GM19035 (cell line): ENCODE measurements at regions not wholly inside any gene's neighbourhood (a gene's known extent, or its start where the extent isn't known, plus 50 kb on each side); places are given as distances from the start of the nearest gene placed in this dataset.

Experiments used
- ATAC-seq: cut with Tn5 transposase; IDR thresholded peaks from one replicate; pipeline ENCODE4 v1.9.1; 2021; ENCODE audit not compliant: unreplicated experiment

GRCh38 chr2:126515471-126515870 lies 140.5 kb upstream of the GYPC start:
- ATAC-seq = no peak

GRCh38 chr2:126518196-126518595 lies 137.8 kb upstream of the GYPC start:
- ATAC-seq = no peak

DNA sequence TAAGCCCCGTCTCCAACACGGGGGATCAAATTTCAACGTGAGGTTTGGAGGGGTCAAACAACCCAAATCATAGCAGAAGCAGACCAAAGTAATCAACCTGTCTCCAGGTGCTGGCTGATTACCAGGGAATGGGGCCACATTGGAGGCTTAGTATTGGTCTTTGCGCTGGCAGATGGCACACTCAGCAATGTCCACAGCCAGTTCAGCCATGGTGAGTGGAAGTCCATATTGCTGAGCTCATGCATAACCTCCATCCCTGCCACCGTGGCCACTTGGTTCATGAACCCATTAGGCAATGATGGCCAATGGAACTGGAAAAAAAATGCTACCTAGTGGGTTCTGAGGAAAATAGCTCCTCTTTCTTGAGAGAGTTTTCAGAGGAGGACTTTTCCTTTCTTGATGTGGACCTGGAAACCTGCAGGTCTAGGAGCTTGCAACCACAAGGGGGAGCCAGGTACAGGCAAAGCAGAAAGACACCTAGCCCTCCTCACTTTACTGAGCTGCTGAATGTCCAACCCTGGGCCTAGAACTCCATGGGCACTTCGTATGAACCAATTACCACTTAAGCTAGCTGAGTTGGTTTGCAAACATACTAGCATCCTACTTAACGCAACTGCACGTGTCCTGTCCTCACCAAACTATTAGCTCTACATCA lies 128.0 kb upstream of the GYPC start:
- ATAC-seq = peak; percentile 81

GRCh38 chr2:126531029-126531428 lies 124.9 kb upstream of the GYPC start:
- ATAC-seq = no peak

DNA sequence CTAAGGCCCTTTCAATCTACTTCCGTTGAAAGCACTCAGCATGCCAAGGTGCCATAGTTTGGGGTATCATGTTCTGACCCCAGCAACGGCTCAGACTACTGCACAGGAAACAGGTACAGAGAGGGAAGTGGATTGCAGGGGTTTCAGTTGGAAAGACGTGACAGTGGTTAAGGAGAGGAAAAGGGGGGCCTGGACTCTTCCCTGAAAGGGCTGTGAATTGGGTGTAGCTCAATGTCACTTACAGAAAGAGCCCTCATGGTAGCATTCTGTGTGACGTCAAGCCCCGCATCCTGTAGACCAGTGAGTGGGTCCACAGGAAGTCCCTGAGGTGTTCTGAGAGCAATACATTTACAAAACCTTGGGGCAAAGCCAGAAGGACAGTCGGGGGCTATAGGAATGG lies 121.5 kb upstream of the GYPC start:
- ATAC-seq = no peak

GRCh38 chr2:126535408-126535807 lies 120.5 kb upstream of the GYPC start:
- no peak for ATAC-seq

- no peak for ATAC-seq
These were observed 119.3 kb upstream of the GYPC start for GRCh38 chr2:126536605-126537200.

DNA sequence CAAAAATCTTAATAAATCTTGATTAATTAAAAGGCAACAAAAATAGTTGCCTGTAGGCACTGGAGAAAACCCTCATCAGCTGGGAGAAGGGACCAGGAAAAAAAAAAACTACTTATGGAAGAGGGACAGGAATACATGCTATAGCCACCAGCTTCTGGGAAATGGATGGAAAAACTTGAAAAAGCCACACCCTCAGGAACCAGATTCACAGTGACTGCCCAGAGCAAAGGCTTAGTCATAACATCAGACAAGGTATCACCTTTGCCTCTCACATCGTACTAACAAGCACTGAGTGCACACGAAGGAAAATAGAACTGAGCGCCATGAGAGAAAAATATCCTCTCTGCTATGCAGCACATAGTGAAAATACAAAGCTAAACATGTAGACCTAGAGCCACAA lies 116.9 kb upstream of the GYPC start:
- ATAC-seq = no peak

- ATAC-seq = no peak
These were observed 113.7 kb upstream of the GYPC start for GRCh38 chr2:126542247-126542646.

GRCh38 chr2:126543081-126543480 lies 112.9 kb upstream of the GYPC start:
- no peak for ATAC-seq

DNA sequence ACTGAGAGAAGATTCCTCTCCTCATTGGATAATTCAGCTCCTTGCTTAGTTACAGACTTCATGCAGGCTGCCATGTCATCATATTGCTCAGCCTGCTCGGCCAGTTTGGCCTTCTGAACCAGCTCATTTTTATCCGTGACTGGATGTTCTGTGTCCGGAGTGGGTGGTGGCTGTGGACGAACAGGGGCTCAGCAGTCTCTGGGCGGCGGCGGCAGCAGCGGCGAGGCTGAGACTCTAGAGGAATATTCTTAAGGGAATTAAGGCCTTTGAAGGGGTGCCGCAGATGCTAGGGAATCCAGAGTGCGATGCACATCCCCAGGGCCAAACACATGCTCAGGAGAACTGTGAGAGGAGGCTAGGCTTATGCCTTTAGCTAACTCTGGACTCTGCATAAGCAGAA lies 97.9 kb upstream of the GYPC start:
- ATAC-seq = no peak

- ATAC-seq = no peak
These were observed 87.2 kb upstream of the GYPC start for GRCh38 chr2:126568734-126569133.

DNA sequence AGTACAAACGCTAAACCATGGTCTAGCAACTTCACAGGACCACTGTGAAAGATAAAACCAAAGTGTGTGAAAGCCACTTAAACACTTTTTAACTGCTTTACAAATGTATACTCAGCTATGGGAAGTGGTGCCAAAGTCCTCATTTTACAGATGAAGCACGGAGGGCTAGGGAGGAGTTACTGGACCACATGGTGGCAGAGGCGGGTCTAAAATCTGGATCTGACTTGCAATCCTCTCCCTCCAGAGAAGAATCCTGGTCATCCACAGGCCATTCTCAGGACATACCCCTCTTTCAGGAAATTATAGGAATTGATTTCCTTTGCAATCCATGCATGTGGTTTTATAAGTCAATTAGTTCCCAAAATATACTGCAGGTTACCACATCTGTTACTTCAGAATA lies 84.6 kb upstream of the GYPC start:
- ATAC-seq = no peak

DNA sequence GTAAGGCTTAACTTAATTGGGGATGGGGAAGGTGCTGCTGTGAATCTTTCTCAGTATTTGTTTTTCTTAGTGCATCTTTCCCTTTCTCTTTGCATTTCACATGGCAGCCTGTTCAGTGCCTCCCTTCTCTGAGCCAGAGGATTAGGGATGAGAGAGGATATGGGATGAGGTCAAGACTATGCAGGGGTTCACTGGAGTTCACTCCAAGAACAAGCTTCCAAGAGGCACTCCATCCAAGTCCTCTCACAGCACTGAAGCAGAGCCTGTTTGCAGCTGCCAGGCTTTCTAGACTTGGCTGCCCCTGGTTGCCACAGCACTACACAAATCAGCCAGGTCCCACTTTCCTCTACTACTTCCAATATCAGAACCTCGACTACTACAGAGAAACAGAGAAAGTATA lies 80.3 kb upstream of the GYPC start:
- ATAC-seq = no peak

- no peak for ATAC-seq
These were observed 76.1 kb upstream of the GYPC start for GRCh38 chr2:126579868-126580267.

GRCh38 chr2:126586317-126586716 lies 69.6 kb upstream of the GYPC start:
- no peak for ATAC-seq

DNA sequence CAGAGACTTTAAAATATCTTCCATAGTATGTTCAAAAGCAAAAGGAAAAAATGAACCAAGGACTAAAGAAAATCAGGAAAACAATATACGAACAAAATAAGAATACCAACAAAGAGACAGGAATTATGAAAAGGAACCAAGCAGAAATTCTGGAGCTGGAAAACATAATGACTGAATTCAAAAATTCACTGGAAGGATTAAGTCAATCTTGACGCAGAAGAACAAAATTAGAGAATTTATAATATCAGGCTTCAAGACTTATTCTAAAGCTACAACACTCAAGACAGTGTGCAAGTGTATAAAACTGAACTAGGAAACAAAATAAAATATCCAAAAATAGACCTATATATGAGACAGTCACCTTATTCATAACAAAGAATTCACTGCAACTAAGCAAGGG lies 56.9 kb upstream of the GYPC start:
- no peak for ATAC-seq

GRCh38 chr2:126600742-126601141 lies 55.2 kb upstream of the GYPC start:
- no peak for ATAC-seq

DNA sequence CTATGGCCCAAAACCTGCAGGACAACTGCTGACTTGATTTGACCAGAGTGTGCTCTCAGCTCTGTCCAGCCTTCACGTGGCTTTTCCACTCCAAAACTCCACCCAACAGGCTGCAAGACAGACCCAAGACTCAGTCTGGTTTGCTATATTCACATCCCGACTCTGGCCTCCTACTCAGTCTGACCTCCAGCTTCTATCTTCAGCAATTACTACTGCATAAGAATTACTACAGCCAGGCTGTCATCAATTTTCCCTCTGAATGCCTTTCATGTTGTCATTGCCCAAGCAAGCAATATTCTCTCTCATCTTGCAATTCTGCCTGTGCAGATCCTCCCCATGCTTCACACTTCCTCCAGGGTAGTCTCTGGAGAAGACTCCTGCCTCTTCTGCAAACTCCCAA lies 53.6 kb upstream of the GYPC start:
- ATAC-seq = no peak
